ENCODE measurements at regions not wholly inside any gene's neighbourhood (a gene's known extent, or its start where the extent isn't known, plus 50 kb on each side); places are given as distances from the start of the nearest gene placed in this dataset.

- DNase-seq (ENCODE audit: low read depth), result no peak
- no peak overlapping the region for H3K4me3 ChIP-seq (replicated peaks; ENCODE audit: low read depth, low read length)
- no peak for TF ChIP-seq CTCF (IDR thresholded peaks at IDR 0.05; ENCODE audit: low read length, missing control alignments)
Measured at GRCh38 chr2:238521002-238521401, 94.3 kb downstream of the ASB1 start.

GRCh38 chr2:238521870-238522269 lies 95.1 kb downstream of the ASB1 start:
- no peak for DNase-seq (ENCODE audit: low read depth)
- no peak for TF ChIP-seq CTCF (IDR thresholded peaks at IDR 0.05; ENCODE audit: low read length, missing control alignments)
- H3K4me3 ChIP-seq (replicated peaks; ENCODE audit: low read depth, low read length), result no peak overlapping the region

GRCh38 chr2:238523158-238524110 lies 96.7 kb downstream of the ASB1 start:
- DNase-seq (ENCODE audit: low read depth), result peak; percentile 17
- H3K4me3 ChIP-seq (replicated peaks; ENCODE audit: low read depth, low read length), result no peak overlapping the region

GRCh38 chr2:238524426-238524983 lies 97.8 kb downstream of the ASB1 start:
- H3K4me3 ChIP-seq (replicated peaks; ENCODE audit: low read depth, low read length), result no peak overlapping the region
- no peak for DNase-seq (ENCODE audit: low read depth)
- TF ChIP-seq CTCF (IDR thresholded peaks at IDR 0.05; ENCODE audit: low read length, missing control alignments), result no peak

More at GRCh38 chr2:238523158-238524110, 96.7 kb downstream of the ASB1 start:
- TF ChIP-seq CTCF (IDR thresholded peaks at IDR 0.05; ENCODE audit: low read length, missing control alignments), result peak; percentile 16

GRCh38 chr2:238525990-238526389 lies 99.3 kb downstream of the ASB1 start:
- no peak overlapping the region for H3K4me3 ChIP-seq (replicated peaks; ENCODE audit: low read depth, low read length)
- TF ChIP-seq CTCF (IDR thresholded peaks at IDR 0.05; ENCODE audit: low read length, missing control alignments), result no peak
- DNase-seq (ENCODE audit: low read depth), result no peak

GRCh38 chr2:238527565-238527964 lies 100.8 kb downstream of the ASB1 start:
- no peak overlapping the region for H3K4me3 ChIP-seq (replicated peaks; ENCODE audit: low read depth, low read length)
- TF ChIP-seq CTCF (IDR thresholded peaks at IDR 0.05; ENCODE audit: low read length, missing control alignments), result no peak
- DNase-seq (ENCODE audit: low read depth), result peak; percentile 33
